ENCODE measurements at regions not wholly inside any gene's neighbourhood (a gene's known extent, or its start where the extent isn't known, plus 50 kb on each side); places are given as distances from the start of the nearest gene placed in this dataset.

- H3K9ac ChIP-seq (ENCODE audit: low read depth in 1 of 2, low read length in 2 of 2), result no peak overlapping the region
- WGBS, result 81% methylated on average over 3 of the region's 3 CpGs
Measured at GRCh38 chr6:113464960-113465359, 392.2 kb upstream of the MARCKS start.

DNA sequence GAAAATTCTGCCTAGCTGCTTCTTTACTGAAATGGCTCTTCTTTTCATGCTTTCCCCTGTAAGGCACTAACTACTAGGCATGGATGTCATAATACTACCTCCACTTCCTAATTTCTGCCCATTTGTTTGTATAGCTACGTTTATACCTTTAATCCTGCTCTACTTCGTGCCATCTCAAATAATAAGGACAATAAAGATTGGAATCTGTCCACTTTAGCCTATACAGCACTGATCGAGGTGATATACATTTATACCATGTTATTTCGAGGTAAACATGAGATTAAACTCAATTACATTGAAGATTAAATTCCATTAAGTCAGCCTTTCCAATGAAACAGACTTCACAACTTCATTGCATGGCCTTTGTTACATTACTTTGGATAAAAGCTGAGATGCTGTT is 390.6 kb upstream of the MARCKS start:
- Histone ChIP-seq H3K9me3 (ENCODE audit: control insufficient read depth in 4 of 4, low read length in 3 of 4) (no peaks in the 10 kb centered on the region), H3K9ac (ENCODE audit: low read depth in 1 of 2, low read length in 2 of 2) (no peak overlapping the region), H3K4me1 (ENCODE audit: control insufficient read depth in 4 of 4, insufficient read depth in 4 of 4, low read length in 3 of 4) (no peaks in the 10 kb centered on the region), H3K27ac (ENCODE audit: low read depth in 1 of 2, low read length in 2 of 2) (no peak overlapping the region), H3K4me3 (ENCODE audit: low read depth in 1 of 3, low read length in 3 of 3) (no peak overlapping the region), H3K27me3 (ENCODE audit: control insufficient read depth in 4 of 4, insufficient read depth in 4 of 4, low read length in 3 of 4) (no peaks in the 10 kb centered on the region), H3K36me3 (ENCODE audit: control insufficient read depth in 4 of 4, insufficient read depth in 3 of 4, low read depth in 1 of 4, low read length in 3 of 4) (no peaks in the 10 kb centered on the region)
- TF ChIP-seq TAF1 (conservative IDR thresholded peaks at IDR 0.05) (no peak), EGR1 (IDR thresholded peaks at IDR 0.05; ENCODE audit: low read depth in 2 of 2) (no peak), FOXA2 (IDR thresholded peaks at IDR 0.05) (no peak), NR2F2 (IDR thresholded peaks at IDR 0.05) (no peak), SP1 (IDR thresholded peaks at IDR 0.05) (no peak), YY1 (IDR thresholded peaks at IDR 0.05) (no peak), RAD21 (IDR thresholded peaks at IDR 0.05) (no peak)
- TF ChIP-seq, protein P1, sequence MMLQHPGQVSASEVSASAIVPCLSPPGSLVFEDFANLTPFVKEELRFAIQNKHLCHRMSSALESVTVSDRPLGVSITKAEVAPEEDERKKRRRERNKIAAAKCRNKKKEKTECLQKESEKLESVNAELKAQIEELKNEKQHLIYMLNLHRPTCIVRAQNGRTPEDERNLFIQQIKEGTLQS (IDR thresholded peaks at IDR 0.05), result no peak
- 74% methylated on average over 4 of the region's 4 CpGs for WGBS
- DNase-seq (ENCODE audit: low spot score), result no peak

More at GRCh38 chr6:113464960-113465359, 392.2 kb upstream of the MARCKS start:
- Histone ChIP-seq H3K27ac (ENCODE audit: low read depth in 1 of 2, low read length in 2 of 2) (no peak overlapping the region), H3K36me3 (ENCODE audit: control insufficient read depth in 4 of 4, insufficient read depth in 3 of 4, low read depth in 1 of 4, low read length in 3 of 4) (no peaks in the 10 kb centered on the region), H3K27me3 (ENCODE audit: control insufficient read depth in 4 of 4, insufficient read depth in 4 of 4, low read length in 3 of 4) (no peaks in the 10 kb centered on the region), H3K4me1 (ENCODE audit: control insufficient read depth in 4 of 4, insufficient read depth in 4 of 4, low read length in 3 of 4) (no peaks in the 10 kb centered on the region), H3K9me3 (ENCODE audit: control insufficient read depth in 4 of 4, low read length in 3 of 4) (no peaks in the 10 kb centered on the region), H3K4me3 (ENCODE audit: low read depth in 1 of 3, low read length in 3 of 3) (no peak overlapping the region)
- TF ChIP-seq HNF4G (IDR thresholded peaks at IDR 0.05) (no peak), TAF1 (conservative IDR thresholded peaks at IDR 0.05) (no peak), MAX (IDR thresholded peaks at IDR 0.05) (no peak), YY1 (IDR thresholded peaks at IDR 0.05) (no peak), RAD21 (IDR thresholded peaks at IDR 0.05) (no peak), GABPA (IDR thresholded peaks at IDR 0.05 in 1 of 2, conservative IDR thresholded peaks at IDR 0.05 in 1 of 2) (no peak), RXRA (IDR thresholded peaks at IDR 0.05) (no peak)
- TF ChIP-seq, protein P2, sequence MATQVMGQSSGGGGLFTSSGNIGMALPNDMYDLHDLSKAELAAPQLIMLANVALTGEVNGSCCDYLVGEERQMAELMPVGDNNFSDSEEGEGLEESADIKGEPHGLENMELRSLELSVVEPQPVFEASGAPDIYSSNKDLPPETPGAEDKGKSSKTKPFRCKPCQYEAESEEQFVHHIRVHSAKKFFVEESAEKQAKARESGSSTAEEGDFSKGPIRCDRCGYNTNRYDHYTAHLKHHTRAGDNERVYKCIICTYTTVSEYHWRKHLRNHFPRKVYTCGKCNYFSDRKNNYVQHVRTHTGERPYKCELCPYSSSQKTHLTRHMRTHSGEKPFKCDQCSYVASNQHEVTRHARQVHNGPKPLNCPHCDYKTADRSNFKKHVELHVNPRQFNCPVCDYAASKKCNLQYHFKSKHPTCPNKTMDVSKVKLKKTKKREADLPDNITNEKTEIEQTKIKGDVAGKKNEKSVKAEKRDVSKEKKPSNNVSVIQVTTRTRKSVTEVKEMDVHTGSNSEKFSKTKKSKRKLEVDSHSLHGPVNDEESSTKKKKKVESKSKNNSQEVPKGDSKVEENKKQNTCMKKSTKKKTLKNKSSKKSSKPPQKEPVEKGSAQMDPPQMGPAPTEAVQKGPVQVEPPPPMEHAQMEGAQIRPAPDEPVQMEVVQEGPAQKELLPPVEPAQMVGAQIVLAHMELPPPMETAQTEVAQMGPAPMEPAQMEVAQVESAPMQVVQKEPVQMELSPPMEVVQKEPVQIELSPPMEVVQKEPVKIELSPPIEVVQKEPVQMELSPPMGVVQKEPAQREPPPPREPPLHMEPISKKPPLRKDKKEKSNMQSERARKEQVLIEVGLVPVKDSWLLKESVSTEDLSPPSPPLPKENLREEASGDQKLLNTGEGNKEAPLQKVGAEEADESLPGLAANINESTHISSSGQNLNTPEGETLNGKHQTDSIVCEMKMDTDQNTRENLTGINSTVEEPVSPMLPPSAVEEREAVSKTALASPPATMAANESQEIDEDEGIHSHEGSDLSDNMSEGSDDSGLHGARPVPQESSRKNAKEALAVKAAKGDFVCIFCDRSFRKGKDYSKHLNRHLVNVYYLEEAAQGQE (IDR thresholded peaks at IDR 0.05), result no peak
- DNase-seq (ENCODE audit: low spot score), result no peak

GRCh38 chr6:113475392-113475791 is 381.8 kb upstream of the MARCKS start:
- no peak overlapping the region for H3K27ac ChIP-seq (ENCODE audit: low read depth in 1 of 2, low read length in 2 of 2)
- H3K9ac ChIP-seq (ENCODE audit: low read depth in 1 of 2, low read length in 2 of 2), result no peak overlapping the region
- TF ChIP-seq NR2F2 (IDR thresholded peaks at IDR 0.05) (no peak), RXRA (IDR thresholded peaks at IDR 0.05) (no peak), GABPA (IDR thresholded peaks at IDR 0.05 in 1 of 2, conservative IDR thresholded peaks at IDR 0.05 in 1 of 2) (no peak), MAX (IDR thresholded peaks at IDR 0.05) (no peak), HNF4G (IDR thresholded peaks at IDR 0.05) (no peak), JUND (IDR thresholded peaks at IDR 0.05) (no peak), CTCF (IDR thresholded peaks at IDR 0.05; ENCODE audit: low read depth, low read length, missing input control) (no peak), RAD21 (IDR thresholded peaks at IDR 0.05) (no peak), SP1 (IDR thresholded peaks at IDR 0.05) (no peak), FOXA1 (IDR thresholded peaks at IDR 0.05) (no peak)
- TF ChIP-seq, protein P2 (IDR thresholded peaks at IDR 0.05), result no peak
- TF ChIP-seq, protein P1 (IDR thresholded peaks at IDR 0.05), result no peak
- no peak overlapping the region for H3K4me3 ChIP-seq (ENCODE audit: low read depth in 1 of 3, low read length in 3 of 3)
- no peaks in the 10 kb centered on the region for H3K4me1 ChIP-seq (ENCODE audit: control insufficient read depth in 4 of 4, insufficient read depth in 4 of 4, low read length in 3 of 4)
- no peaks in the 10 kb centered on the region for H3K9me3 ChIP-seq (ENCODE audit: control insufficient read depth in 4 of 4, low read length in 3 of 4)
- no peaks in the 10 kb centered on the region for H3K27me3 ChIP-seq (ENCODE audit: control insufficient read depth in 4 of 4, insufficient read depth in 4 of 4, low read length in 3 of 4)
- no peaks in the 10 kb centered on the region for H3K36me3 ChIP-seq (ENCODE audit: control insufficient read depth in 4 of 4, insufficient read depth in 3 of 4, low read depth in 1 of 4, low read length in 3 of 4)
- no peak for DNase-seq (ENCODE audit: low spot score)
- WGBS, result 62% methylated on average over 1 of the region's 1 CpG
